Mucosa of gallbladder (tissue), 1 donor: ENCODE measurements at regions not wholly inside any gene's neighbourhood (a gene's known extent, or its start where the extent isn't known, plus 50 kb on each side); places are given as distances from the start of the nearest gene placed in this dataset.
A peak's percentile ranks its signal among the peaks of the same experiment; 100 is the strongest.

Experiments used
- DNase-seq: peaks from one replicate; pipeline ENCODE4 v3.0.0-alpha.2; 2020; ENCODE audit warnings: low spot score
- donor health status: DM: no; HTN: no; CAD: no.

DNA sequence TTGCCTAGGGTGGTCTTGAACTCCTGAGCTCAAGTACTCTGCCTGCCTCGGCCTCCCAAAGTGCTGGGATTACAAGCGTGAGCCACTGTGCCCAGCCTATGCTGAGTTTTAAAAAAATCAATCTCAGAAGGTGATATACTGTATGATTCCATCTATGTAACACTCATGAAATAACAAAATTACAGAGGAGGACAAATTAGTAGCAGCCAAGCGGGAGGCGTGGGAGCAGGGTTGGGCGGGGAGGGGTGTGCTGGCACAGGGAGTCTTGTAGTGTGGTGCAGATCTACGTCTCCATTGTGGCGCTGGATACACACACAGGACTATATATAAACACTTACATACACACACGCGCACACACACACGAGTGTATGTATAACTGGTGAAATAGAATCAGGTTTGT, 80.6 kb upstream of the LINGO1 start:
- no peak for DNase-seq

DNA sequence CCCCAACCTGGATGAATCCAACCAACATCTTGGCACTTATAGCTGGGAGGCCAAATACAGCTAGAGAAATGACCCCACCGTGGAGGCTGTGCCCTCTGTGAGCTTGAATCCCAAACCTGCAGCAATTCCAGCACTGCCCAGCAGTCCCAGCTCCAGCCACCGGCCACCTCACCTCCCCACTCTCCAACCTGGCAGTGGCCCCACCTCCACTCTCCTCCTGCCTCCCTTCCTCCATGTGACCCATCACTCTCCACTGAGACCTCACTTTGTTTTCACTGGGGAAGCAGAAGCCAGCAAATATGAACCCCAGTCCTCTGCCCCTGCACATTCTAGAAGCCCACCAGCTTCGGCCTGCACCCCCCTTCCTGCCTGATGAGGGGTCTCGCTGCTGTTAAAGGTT, 79.7 kb upstream of the LINGO1 start:
- no peak for DNase-seq

DNA sequence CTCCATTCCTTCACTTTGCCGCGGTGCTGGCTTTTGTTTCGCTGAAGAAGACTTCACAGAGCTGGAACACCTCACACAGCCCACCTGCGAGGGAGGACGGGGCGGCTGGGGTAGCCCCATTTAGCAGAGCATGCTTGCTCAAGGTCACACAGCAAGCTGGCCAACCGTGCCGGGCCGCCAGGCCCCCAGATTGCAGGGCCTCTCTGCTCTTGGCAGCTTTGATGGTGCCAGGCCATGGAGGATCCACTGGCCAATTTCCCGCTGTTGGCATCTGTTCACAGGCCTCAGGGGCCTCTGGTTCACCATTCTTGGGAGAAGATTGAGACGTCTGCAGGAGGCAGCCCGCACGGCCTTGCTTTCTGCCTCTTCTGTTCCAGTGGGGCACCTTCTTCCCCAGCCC, 77.9 kb upstream of the LINGO1 start:
- no peak for DNase-seq

DNA sequence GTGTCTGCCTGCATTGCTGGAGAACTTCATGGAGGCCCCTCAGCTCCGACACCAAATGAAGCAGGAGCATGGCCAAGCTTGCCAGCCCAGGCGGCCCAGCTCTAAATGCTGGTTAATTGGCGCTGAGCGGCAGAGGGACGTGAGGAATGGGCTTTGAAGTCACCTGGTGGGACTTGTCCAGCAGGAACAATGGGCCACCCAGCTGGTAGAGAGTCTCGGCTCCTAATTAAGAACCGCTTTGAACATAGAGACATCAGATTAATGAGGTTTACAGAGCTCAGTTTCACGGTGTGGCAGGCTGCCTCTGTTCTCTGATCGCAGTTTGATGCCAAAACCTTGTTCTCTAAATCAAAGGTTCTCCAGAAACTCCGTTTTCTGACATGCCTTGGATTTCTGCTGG, 77.5 kb upstream of the LINGO1 start:
- DNase-seq = no peak

DNA sequence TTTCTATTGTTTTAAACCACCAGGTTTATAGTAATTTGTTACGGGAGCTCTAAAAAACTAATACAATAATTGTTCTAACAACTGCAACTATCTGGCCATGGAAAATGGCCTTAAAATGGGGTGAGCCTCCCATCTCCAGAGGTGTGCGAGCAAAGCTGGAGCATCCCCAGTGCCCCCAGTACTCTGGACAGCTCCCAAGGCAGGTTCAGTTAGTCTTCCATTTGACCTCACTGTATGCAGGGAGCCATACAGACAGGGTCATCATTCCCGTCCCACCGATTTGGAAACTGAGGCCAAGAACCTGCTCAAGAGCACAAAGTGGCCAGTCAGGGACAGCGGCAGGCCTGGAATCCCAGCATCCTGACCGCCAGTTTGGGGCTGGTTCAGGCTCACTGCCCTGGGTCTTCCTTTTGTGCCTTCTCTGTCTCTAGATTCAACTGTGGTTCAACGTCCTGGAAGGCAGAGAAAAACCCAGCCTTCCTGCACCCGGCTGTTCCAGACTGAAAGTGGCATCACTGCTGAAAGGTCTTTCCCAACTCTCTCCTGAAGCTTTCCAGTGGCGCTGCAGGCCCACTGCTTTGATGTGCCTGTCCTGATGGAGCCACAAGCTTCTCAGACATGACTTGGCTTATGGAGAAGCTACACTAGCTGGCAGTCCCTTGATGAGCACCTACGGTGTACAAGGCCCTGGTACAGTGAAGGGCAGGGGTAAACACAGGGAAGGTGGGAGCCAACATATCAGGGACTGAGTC, 76.6 kb upstream of the LINGO1 start:
- DNase-seq = no peak

DNA sequence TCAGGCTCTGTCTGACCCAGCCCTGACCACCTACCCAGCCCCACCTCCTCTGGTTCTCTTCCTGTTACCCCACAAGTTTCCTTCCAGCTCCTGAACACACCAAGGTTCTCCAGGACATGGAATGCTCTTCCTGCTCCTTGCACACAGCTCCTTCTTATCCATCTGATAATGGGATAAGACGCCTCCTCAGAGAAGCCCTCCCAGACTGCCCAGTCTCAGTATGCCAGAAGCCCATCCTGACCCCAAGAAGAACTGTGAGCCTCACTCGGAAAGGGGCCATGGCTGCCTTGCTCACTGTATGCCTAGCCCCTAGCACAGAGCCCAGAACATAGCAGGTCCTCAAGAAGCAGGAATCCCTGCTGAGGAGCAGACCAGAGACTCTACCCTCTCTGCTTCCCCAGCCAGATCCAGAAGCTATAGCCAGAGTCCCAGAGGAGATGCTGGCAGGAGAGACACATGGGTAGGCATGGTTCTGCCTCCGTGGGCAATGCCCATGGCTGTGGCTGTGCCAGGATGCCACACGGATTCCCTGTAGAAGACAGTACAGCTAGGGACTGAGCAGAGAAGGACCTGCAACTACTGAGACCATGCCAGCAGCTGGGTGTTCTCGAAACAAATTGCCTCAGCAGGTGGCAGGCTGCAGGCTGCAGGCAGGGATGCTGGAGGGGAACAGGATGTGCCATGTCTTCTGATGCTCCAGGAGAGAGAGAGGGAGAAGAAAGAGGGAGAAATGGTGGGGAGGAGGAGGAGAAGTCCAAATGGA, 74.0 kb upstream of the LINGO1 start:
- DNase-seq = no peak

DNA sequence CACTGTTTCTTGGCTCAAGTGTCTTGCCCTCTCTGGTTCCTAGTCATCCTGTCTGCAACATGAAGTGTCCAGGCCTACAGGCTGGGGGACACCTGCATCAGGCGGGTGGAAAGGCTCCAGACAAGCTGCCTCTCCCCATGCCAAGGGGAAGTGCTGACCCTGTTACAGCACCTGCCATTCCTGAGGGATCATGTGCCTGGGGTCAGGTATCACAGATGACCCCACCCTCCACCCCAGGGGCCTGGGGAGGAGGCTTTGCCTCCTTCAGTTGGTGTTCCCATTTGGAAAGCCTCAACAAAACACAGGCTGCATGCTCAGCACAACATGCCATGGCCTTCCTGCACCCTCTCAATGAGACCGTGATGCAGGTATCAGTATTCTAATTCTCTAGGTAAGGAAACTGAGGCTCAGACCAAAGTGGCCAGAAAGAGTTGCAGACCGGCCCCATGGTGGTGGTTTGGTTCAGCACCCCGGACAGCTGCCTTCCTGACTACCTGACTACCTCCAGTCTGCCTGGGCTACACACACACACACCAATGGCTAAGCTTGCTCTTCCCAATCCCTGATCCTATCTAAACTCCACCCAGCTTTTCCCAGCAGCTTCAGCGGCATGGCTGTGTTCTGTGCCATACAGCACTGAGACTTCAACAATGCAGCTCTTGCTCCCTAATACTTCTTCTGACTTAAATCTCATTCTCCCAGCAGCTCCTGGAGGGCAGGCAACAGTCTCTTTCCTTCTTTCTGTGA, 69.7 kb upstream of the LINGO1 start:
- peak; percentile 32 for DNase-seq

DNA sequence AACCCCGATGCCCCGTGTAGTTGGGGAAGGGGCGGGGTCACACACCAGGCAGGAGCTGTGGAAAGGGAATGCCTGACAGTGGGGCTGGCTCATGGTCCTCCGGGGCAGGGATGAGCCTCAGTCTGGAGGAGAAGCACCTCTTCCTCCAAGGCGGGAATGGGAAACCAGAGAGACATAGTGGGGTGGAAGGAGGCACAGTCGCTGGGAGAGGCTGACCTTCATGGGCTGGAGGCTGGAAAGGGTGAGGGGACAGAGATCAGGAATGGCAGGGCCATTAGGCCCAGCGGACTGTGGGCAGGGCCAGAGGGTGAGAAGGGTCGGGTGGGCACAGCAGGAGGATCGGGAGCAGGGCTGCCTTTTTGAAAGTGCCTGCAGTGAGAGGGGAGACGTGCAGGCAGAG, 65.8 kb upstream of the LINGO1 start:
- DNase-seq = no peak

DNA sequence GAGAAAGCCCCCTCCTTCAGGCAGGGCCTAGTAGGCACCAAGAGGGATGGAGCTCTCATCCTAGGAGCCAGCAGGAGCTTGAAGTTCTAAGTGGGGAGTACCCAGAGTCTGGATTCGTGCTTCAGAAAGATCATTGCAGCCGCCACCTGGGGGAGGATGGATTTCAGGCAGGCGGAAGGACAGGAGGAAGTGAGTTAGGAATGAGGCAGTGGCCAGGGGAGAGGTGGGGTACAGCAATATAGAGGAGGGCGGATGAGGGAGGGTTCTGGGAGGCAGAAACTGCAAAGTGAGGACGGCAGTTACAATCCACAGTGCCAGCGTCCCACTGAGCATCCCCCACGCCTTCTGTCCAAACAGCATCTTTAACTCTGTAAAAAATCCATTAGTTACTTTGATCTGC, 65.2 kb upstream of the LINGO1 start:
- DNase-seq = no peak

DNA sequence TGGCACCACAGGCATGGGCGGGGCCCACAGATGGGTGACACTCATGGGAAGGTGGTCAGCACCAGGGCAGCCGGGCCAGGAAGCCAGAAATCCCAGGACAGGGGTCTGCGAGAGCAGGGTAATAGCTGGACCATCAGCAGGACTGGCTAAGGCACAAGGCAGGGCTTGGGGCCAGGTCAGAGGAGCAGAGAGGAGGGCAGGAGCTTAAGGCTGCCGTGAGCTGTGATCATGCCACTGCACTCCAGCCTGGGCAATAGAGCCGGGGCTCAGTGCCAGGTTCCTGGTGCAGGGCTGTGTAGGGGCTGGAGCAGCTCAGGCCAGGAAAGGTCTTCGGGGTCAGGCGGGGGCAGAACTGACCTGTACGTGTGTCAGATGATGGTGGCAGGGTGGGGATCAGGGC, 64.2 kb upstream of the LINGO1 start:
- no peak for DNase-seq

DNA sequence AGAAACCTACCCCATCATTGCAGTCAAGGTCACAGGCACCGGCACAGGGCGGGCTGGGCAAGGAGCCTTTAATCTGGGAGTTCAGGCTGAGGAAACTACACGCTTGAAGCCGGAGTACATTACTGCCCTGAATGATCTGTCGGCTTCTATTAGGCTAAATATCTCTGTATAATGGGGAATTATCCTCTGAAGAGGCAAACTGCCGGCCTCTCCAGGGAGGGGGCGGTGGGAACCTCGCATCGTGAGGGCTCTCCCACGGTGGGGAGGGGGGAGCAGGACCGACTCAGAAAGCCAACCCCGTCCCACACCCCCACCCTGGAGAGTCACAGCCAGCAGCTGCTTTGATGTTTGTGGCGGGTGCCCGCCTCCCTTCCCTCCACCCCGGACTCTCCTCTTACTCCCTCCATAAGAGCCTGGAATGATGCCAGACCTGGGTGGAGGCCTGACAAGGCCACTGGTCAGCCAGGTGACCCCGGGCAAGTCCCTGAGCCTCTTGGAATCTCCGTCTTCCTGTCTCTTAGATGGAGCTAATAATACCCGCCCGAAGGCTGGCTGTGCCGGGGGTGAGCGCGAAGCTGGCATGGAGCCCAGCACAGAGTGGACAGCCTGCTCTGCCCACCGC, 63.4 kb upstream of the LINGO1 start:
- no peak for DNase-seq

DNA sequence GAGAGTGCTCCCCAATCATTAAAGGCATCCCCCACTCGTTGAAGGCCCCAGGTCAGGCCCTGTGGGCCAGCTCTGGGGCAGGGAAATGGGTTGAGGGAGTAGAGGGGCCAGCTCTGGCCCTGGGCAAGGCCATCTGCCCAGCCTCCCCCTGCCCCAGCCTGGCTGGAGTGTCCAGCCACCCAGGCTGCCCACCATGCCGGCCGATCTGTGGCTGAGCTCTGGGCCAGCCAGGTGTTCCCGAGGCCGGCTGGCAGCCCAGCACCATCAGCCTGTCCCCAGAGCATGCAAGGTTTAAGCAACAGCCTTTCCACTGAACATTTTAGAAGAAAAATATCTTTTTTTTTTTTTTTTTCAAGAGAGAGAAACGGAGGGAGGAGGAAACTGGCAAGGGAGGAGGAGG, 62.8 kb upstream of the LINGO1 start:
- DNase-seq = no peak

DNA sequence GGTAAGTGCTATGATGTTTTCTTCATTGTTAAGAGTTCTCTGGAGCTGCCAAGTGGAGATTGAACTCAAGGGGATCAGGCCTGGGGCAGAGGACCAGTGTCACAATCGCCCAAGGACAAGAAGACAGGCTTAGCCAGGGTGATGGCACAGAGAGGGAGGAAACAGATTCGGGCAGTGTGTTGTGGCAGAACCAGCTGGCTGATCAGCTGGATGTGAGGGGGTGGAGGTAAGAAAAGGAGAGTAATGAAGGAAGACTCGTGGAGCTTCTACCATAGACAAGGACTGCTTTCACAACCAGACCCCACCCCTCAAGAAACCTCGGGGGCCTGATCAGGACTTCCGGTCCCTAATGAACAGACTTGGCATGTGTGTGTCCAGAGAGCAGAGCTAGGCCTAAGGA, 60.9 kb upstream of the LINGO1 start:
- no peak for DNase-seq

DNA sequence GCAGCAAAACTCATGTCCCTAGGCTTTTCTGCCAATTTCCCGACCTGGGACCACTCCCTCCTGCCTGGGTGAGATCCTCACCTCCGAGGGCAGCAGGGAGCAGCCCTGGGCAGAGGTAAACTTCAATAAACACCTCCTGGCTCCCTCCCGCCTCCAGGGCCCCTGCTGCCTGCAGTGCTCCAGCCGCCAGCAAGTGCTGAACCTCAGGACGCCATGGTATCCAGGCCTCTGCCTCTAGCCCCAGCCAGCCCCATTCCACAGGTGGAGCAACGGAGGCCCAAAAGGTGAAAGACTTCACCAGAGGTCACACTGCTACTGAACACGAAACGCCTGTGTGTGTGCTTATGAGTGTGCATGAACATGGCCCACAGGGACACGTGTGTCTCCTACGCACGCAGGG, 59.9 kb upstream of the LINGO1 start:
- DNase-seq = no peak

DNA sequence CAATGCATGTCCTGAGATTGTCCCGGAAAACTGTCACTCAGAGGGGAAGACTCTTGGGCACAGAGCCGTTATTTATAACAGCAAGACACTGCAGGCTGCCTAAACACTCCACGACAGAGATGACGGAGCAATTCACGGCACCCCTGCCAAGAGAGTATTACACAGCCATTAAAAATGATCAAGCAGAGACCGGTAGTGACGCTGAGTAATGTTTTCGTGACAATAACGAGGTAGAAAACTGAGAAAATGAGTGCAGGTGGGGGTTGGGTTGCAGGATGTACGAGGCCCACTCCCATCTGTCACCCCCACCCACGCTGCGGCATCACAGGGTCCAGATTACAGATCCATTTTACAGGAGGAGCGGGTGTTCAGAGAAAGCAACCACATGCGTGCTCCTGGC, 58.9 kb upstream of the LINGO1 start:
- no peak for DNase-seq

DNA sequence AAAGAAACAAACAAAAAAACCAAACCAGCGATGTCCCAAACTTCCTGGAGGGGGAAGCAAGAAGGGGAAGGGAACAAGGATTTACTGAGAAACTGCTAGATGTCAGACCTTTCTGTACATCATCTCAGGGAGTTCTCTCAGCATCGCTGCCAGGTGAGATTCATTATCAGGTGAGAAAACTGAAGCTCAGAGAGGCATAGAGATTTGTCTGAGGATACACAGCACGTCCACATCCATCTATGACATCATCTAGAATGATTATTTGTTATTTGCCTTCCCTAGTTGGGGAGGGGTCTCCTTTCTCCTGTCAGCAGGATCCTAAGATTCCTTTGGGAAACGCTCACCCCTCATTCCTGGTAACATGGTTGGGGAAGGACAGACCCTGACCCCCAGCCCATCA, 57.1 kb upstream of the LINGO1 start:
- no peak for DNase-seq

DNA sequence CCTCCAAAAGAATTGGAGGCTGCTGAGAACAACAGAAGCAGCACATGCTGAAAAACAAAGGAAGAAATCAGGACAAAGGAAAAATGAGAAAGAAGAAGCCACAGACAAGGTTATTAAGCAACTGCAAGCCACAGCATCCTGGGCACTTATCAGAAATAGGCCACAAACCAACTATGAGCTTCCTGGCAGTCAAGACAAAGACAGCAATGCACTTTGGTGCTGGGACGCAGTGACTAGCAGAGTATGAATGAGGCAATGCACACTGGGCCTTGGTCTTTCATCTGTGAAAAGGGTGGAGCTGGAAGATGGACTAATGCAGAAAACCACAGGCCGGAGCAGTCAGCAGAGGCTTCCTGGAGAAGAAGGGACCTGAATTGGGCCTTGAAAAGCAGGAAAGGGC, 56.0 kb upstream of the LINGO1 start:
- no peak for DNase-seq

DNA sequence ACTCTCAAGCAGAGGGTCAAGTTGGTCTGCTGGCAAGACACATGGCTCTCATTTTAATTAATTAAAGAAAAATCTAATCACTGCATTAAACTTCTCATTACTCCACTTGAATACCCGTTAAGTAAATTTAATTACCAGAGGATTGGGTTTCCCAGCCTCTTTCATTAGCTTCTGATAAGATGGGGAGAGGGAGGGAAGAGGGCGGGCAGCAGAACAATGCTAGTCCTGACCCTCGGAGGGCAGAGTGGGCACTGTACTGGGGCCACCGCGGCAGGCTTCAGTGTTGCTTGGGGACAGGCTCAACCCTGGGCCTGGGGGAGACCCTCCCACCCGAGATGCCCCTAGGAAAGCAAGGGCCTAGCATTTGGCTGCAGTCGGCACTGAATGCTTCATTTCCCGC, 55.6 kb upstream of the LINGO1 start:
- DNase-seq = no peak

DNA sequence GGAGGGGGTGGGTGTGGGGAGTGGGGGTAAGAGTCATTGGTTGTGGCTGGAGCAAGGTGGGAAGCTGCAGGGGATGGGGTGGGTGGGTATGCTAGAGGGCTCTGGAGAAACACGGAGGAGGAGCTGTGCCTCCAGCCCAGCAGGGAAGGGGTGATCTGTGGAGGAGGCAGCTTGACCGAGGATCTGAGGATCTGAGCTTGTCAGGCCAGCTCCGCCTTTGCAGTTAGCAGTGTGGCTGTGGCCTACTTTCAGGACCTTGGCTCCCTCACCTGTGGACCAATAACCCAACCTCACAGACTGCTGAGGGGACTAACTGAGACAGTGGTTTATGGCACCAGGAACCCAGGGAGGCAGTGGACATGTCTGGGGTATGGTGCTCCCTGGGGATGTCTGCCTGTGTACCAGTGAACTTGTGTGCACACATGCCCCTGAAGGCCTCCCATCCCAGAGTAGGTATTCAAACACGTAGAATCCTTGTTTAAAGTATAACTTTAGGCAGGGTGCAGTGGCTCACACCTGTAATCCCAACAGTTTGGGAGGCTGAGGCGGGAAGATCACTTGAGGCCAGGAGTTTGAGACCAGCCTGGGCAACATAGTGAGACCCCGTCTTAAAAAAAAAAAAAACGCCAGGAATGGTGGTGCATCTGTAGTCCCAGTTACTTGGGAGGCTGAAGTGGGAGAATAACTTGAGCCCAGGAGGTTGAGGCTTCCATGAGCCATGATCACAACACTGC, 52.5 kb upstream of the LINGO1 start:
- DNase-seq = no peak

DNA sequence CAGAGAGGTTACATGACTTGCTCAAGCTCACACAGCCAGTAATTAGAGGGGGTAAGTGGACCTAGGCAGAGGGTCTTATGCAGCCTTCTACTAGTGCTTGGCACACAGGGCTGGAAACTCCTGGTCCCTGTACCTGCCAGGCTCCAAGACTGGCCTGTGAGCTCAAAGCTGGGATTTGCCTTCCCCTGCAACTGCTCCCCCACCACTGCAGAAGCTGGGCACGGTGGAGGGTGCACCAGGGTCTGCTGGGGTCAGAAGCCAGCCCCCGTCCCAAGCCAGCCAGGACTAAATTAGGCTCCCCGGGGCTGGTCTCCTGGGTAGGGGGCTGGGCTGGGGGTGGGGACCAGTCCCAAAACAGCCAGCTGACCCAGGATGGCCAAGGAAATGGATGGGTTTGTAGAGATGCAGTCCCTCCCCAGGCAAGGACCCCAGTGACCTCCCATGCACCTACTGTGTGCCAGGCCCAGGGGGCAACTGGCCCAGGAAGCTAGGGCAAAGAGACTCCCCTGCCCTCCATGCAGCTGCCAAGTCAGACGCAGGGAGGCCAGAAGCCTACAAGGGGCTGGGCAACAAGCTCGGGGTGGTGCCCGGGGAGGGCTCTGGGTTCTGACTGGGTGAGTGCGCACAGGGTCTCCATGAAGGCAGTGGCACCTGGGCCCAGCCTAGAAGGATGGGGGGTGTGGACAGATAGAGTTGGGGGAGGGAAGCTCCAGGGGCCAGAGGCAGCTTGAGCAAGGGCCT, 51.8 kb upstream of the LINGO1 start:
- no peak for DNase-seq

DNA sequence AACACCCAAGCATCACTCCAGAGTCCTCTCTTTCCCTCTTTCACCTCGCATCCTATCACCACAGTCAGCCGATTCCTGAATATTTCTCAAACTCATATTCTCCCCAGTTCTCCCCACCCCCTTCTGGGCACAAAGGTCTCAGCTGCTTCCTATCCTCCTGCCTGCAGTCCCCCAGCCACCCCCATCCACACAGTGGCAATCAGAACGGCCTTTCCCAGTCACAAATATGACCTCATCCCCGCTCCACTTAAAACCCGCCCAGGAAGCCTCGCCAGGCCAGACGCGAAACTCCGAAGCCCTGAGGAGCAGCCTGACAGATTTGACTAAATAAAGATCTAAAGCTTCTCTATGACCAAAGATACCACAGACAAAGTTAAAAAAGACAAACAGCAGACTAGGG, 49.9 kb upstream of the LINGO1 start:
- DNase-seq = no peak
